Inflammatory macrophage treated with lipopolysaccharide for 1 hour (primary cell): ENCODE measurements at regions not wholly inside any gene's neighbourhood (a gene's known extent, or its start where the extent isn't known, plus 50 kb on each side); places are given as distances from the start of the nearest gene placed in this dataset.
"Not testable (repeated sequence)": the region's sequence is repeated elsewhere in the genome, so short reads cannot be mapped to it uniquely, and the experiment has no call there.

Experiments
- DNase-seq, 2 donors: peaks; one replicate each; pipeline ENCODE4 v3.0.0-alpha.2; 2020 to 2022

DNA sequence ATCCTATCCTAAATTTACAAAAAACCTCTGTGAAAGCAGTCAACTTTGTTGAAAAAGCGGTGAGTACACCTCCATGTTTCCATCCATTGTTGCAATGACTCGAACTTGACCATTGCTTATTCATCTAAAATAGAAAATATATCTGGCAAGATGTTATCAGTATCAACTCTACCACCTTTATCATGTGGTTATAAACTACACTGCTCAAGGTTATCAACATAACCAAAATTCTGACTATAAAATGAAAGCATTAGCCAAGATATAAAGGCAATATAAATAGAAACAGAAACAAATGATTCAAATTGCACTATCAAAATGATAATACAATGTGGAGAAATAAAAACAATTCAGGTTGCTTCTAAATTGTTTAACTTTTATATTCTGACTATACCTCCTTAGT lies 150.0 kb downstream of the AVL9 start:
- DNase-seq, result not testable (repeated sequence)

DNA sequence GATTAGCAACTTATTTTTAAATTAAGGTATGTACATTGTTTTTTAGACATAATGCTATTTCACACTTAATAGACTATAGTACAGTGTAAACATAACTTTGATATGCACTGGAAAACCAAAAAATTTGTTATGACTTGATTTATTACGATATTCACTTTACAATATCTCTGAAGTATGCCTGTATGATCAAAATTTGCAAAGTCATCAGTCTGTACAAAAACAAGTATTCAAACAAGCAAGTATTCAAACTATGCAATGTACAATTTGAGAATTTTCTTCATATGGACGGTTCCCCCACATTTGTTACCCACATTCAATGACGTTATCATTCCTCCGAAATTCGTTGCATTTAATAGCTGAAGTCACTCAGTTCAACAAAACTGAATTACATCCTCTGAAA lies 147.9 kb downstream of the AVL9 start:
- no peak for DNase-seq

DNA sequence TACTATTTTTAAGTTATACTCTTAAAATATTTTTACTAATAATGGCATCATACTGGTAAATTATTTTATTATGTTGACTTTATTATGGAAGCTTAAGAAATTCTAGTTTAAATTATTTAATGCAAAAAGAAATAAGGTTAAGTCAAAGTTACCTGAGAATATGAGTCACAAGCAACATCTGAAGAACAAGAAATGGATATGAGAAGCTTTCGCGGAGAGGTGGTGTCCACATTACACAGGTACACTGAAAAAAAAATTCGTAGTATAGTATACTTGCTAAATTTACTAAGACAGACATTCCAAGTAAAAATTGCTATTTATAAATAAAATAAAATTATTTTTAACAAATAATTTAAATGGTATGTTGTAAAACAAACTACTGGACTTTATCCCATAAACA lies 143.8 kb downstream of the AVL9 start:
- no peak for DNase-seq

DNA sequence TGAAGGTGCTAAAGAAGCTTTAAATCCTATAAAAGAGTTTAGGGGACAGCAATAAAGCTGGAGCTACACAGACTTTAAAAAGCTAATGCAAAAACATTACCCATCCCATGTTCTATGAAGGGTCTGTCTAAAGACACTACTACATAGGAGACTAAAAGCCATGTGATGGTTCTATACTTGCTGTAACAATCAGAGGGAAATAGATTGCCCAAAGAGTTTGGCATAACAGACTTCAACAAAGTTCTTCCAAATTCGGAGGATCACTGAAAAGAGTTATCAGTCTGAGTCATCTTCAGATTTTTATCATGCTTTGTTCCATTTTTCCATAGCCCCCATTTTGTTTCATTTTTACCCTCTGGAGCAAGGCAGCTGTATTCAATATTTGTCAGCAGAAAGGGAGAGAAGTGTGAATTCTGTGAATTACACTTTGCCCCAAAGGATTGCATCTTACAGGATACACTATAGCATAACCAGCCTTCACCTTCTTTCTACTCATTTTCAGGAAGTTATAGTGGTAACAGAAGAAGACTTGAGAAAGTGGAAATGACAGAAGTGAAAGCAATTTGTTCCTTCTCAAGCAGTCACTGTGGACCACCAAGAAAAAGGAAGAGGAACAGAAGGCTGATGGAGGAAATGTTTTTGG lies 143.3 kb downstream of the AVL9 start:
- DNase-seq, result peak; percentile 38 to 45
